CD14-positive monocyte (primary cell): ENCODE measurements at regions not wholly inside any gene's neighbourhood (a gene's known extent, or its start where the extent isn't known, plus 50 kb on each side); places are given as distances from the start of the nearest gene placed in this dataset.

Experiments
- DNase-seq, 3 donors: peaks; one replicate each; pipeline ENCODE4 v3.0.0-alpha.2; 2011 to 2022
- H2AFZ ChIP-seq: 2 replicates; pipeline ENCODE4 v1.6.0; 2012; ENCODE audit warnings: mild to moderate bottlenecking, low read depth, low read length, inconsistent platforms; ENCODE audit not compliant: insufficient read depth, poor library complexity, severe bottlenecking
- H3K27ac ChIP-seq, 2 donors: 1 replicate in 1 of 2; 2 replicates in 1 of 2; pipeline ENCODE4 v1.5.1; 2012 to 2013; ENCODE audit warnings: low read length in 2 of 2, control low read depth in 1 of 2, inconsistent platforms in 1 of 2, low read depth in 1 of 2, mild to moderate bottlenecking in 1 of 2
- H3K27me3 ChIP-seq, 2 donors: one replicate each; pipeline versions ENCODE4 v1.6.0 to v1.6.1; 2011 to 2013; ENCODE audit warnings: low read length in 2 of 2; ENCODE audit not compliant: control insufficient read depth in 2 of 2, insufficient read depth in 2 of 2
- H3K36me3 ChIP-seq, 2 donors: replicated peaks in 1 of 2; 1 replicate in 1 of 2; 2 replicates in 1 of 2; pipeline versions ENCODE4 v1.5.1 to v1.6.1; 2012 to 2013; ENCODE audit warnings: low read length in 2 of 2, control low read depth in 1 of 2, inconsistent platforms in 1 of 2, mild to moderate bottlenecking in 1 of 2; ENCODE audit not compliant: insufficient read depth in 2 of 2, control insufficient read depth in 1 of 2
- H3K4me1 ChIP-seq, 2 donors: 1 replicate in 1 of 2; 2 replicates in 1 of 2; pipeline versions ENCODE4 v1.5.1 to v1.6.1; 2012 to 2013; ENCODE audit warnings: low read length in 2 of 2, control low read depth in 1 of 2, inconsistent platforms in 1 of 2, mild to moderate bottlenecking in 1 of 2, moderate library complexity in 1 of 2; ENCODE audit not compliant: insufficient read depth in 2 of 2, control insufficient read depth in 1 of 2
- H3K4me2 ChIP-seq: replicated peaks from 2 replicates; pipeline ENCODE3; 2012; ENCODE audit warnings: low read length, moderate library complexity, mild to moderate bottlenecking; ENCODE audit not compliant: poor library complexity, severe bottlenecking; ENCODE audit errors: extremely low read depth
- H3K4me3 ChIP-seq, 3 experiments: fragments of 200-600 bp in 1 of 3; sonication (generic) in 1 of 3; replicated peaks in 1 of 3; 1 replicate in 2 of 3; 2 replicates in 1 of 3; pipeline ENCODE4 v1.5.1; 2011 to 2013; ENCODE audit warnings: low read length in 3 of 3, mild to moderate bottlenecking in 3 of 3, control low read depth in 2 of 3, low read depth in 2 of 3, inconsistent platforms in 1 of 3, moderate library complexity in 1 of 3
- H3K79me2 ChIP-seq: 2 replicates; pipeline ENCODE4 v1.6.0; 2012; ENCODE audit warnings: mild to moderate bottlenecking, control low read depth, inconsistent platforms, low read length, moderate library complexity; ENCODE audit not compliant: insufficient read depth
- H3K9ac ChIP-seq: 2 replicates; pipeline ENCODE4 v1.6.0; 2017; ENCODE audit warnings: low read length, mild to moderate bottlenecking; ENCODE audit not compliant: insufficient read depth, poor library complexity, severe bottlenecking
- H3K9me3 ChIP-seq, 2 donors: replicated peaks in 1 of 2; 1 replicate in 1 of 2; 2 replicates in 1 of 2; pipeline versions ENCODE4 v1.5.1 to v1.6.1; 2012 to 2013; ENCODE audit warnings: low read length in 2 of 2, control low read depth in 1 of 2; ENCODE audit not compliant: control insufficient read depth in 1 of 2, insufficient read depth in 1 of 2
- H4K20me1 ChIP-seq: 2 replicates; pipeline ENCODE4 v1.6.0; 2012; ENCODE audit warnings: mild to moderate bottlenecking, low read length, control low read depth, moderate library complexity; ENCODE audit not compliant: insufficient read depth
- H3K27ac Mint-ChIP-seq, 7 donors: one replicate each; pipeline ENCODE4 v1.8.0; 2020; ENCODE audit warnings: mild to moderate bottlenecking in 7 of 7, mixed read lengths in 7 of 7, moderate library complexity in 6 of 7, inconsistent platforms in 2 of 7
- H3K27me3 Mint-ChIP-seq, 3 donors: one replicate each; pipeline ENCODE4 v1.8.0; 2021 to 2022; ENCODE audit warnings: low read depth in 3 of 3, mild to moderate bottlenecking in 3 of 3, mixed read lengths in 3 of 3, moderate library complexity in 3 of 3, inconsistent platforms in 1 of 3
- H3K36me3 Mint-ChIP-seq, 2 donors: one replicate each; pipeline ENCODE4 v1.8.0; 2020; ENCODE audit warnings: mixed read lengths in 2 of 2, inconsistent platforms in 1 of 2, mild to moderate bottlenecking in 1 of 2
- H3K4me1 Mint-ChIP-seq: one replicate; pipeline ENCODE4 v1.8.0; 2020; ENCODE audit warnings: mild to moderate bottlenecking, mixed read lengths
- H3K4me3 Mint-ChIP-seq, 2 donors: one replicate each; pipeline ENCODE4 v1.8.0; 2020; ENCODE audit warnings: mild to moderate bottlenecking in 2 of 2, mixed read lengths in 2 of 2, moderate library complexity in 1 of 2
- H3K9me3 Mint-ChIP-seq, 7 donors: one replicate each; pipeline ENCODE4 v1.8.0; 2020 to 2022; ENCODE audit warnings: mixed read lengths in 7 of 7, mild to moderate bottlenecking in 6 of 7, moderate library complexity in 6 of 7, inconsistent platforms in 2 of 7
- CTCF ChIP-seq: fragments of 200-600 bp; IDR thresholded peaks from one replicate; pipeline ENCODE4 v1.8.0; 2022; ENCODE audit warnings: antibody characterized with exemption, mild to moderate bottlenecking
- WGBS: methylation state at CpG from one replicate; pipeline ENCODE4 v1.1.5; 2013; ENCODE audit warnings: missing lambda C conversion rate; ENCODE audit not compliant: insufficient coverage; 5-methylcytosine and 5-hydroxymethylcytosine counted together
- intact Hi-C, 2 donors: fragments of 100-400 bp; cut with micrococcal nuclease; formaldehyde crosslinking; loops; one replicate each; pipeline versions ENCODE4 v1.15.0 to v1.15.1; 2023

GRCh38 chr10:2284071-2284470 is 546.7 kb upstream of the ADARB2 start:
- no peak for TF ChIP-seq CTCF
- 71% methylated on average over 9 of the region's 12 CpGs for WGBS
- Mint-ChIP-seq H3K4me1 (no peaks in the 10 kb centered on the region), H3K36me3 (no peaks in the 10 kb centered on the region), H3K27me3 (peaks cover 0 to 4% (median 0%) of the 10 kb centered on the region in 3 donors), H3K4me3 (no peak overlapping the region), H3K27ac (no peak overlapping the region), H3K9me3 (peaks cover 0 to 11% (median 3%) of the 10 kb centered on the region in 7 donors)
- Histone ChIP-seq H3K4me3 (no peak overlapping the region), H2AFZ (no peak overlapping the region), H3K9me3 (peaks cover 0 to 4% of the 10 kb centered on the region in 2 donors), H3K27ac (no peak overlapping the region), H3K4me2 (no peak overlapping the region), H3K9ac (no peak overlapping the region), H3K36me3 (no peaks in the 10 kb centered on the region), H3K79me2 (no peaks in the 10 kb centered on the region), H3K27me3 (no peaks in the 10 kb centered on the region), H4K20me1 (no peaks in the 10 kb centered on the region), H3K4me1 (no peaks in the 10 kb centered on the region)
- intact Hi-C loops: no loop called here
- no peak for DNase-seq

GRCh38 chr10:2282202-2282601 is 544.9 kb upstream of the ADARB2 start:
- WGBS: 43% methylated on average over 1 of the region's 7 CpGs
- no peaks in the 10 kb centered on the region for H3K36me3 Mint-ChIP-seq
- H3K27me3 Mint-ChIP-seq: peaks cover 0 to 4% (median 0%) of the 10 kb centered on the region in 3 donors
- no peak overlapping the region for H3K4me3 Mint-ChIP-seq
- H4K20me1 ChIP-seq: no peaks in the 10 kb centered on the region
- H3K79me2 ChIP-seq: no peaks in the 10 kb centered on the region
- peaks cover 0 to 8% (median 0%) of the 10 kb centered on the region in 7 donors for H3K9me3 Mint-ChIP-seq
- TF ChIP-seq CTCF: no peak
- H3K4me3 ChIP-seq: no peak overlapping the region
- intact Hi-C loops: no loop called here
- no peak overlapping the region for H2AFZ ChIP-seq
- H3K27ac Mint-ChIP-seq: no peak overlapping the region
- H3K9ac ChIP-seq: no peak overlapping the region
- H3K36me3 ChIP-seq: no peaks in the 10 kb centered on the region
- no peaks in the 10 kb centered on the region for H3K27me3 ChIP-seq
- no peak overlapping the region for H3K4me2 ChIP-seq
- DNase-seq: no peak
- H3K9me3 ChIP-seq: peaks cover 0 to 4% of the 10 kb centered on the region in 2 donors
- no peaks in the 10 kb centered on the region for H3K4me1 Mint-ChIP-seq
- no peaks in the 10 kb centered on the region for H3K4me1 ChIP-seq
- H3K27ac ChIP-seq: no peak overlapping the region
